ENCODE measurements at regions not wholly inside any gene's neighbourhood (a gene's known extent, or its start where the extent isn't known, plus 50 kb on each side); places are given as distances from the start of the nearest gene placed in this dataset.
"Not testable (repeated sequence)": the region's sequence is repeated elsewhere in the genome, so short reads cannot be mapped to it uniquely, and the experiment has no call there.

GRCh38 chr22:22352371-22352999 lies 107.9 kb downstream of the VPREB1 start:
- Mint-ChIP-seq H3K4me3 (no peak overlapping the region), H3K36me3 (ENCODE audit: insufficient read depth) (no peaks in the 10 kb centered on the region), H3K4me1 (ENCODE audit: low read depth in 2 of 2) (peaks cover 1 to 4% of the 10 kb centered on the region in 2 donors), H3K27me3 (peaks cover 66 to 87% of the 10 kb centered on the region in 2 donors), H3K9me3 (no peaks in the 10 kb centered on the region), H3K27ac (no peak overlapping the region)
- DNase-seq (no peak), ATAC-seq (replicated peaks) (no peak)

GRCh38 chr22:22355096-22355834 lies 110.7 kb downstream of the VPREB1 start:
- Mint-ChIP-seq H3K27ac (no peak overlapping the region), H3K27me3 (peaks cover 65 to 87% of the 10 kb centered on the region in 2 donors), H3K4me1 (ENCODE audit: low read depth in 2 of 2) (peaks cover 1 to 4% of the 10 kb centered on the region in 2 donors), H3K36me3 (ENCODE audit: insufficient read depth) (no peaks in the 10 kb centered on the region), H3K9me3 (no peaks in the 10 kb centered on the region), H3K4me3 (no peak overlapping the region)
- ATAC-seq (replicated peaks), result no peak
- DNase-seq, result no peak

DNA sequence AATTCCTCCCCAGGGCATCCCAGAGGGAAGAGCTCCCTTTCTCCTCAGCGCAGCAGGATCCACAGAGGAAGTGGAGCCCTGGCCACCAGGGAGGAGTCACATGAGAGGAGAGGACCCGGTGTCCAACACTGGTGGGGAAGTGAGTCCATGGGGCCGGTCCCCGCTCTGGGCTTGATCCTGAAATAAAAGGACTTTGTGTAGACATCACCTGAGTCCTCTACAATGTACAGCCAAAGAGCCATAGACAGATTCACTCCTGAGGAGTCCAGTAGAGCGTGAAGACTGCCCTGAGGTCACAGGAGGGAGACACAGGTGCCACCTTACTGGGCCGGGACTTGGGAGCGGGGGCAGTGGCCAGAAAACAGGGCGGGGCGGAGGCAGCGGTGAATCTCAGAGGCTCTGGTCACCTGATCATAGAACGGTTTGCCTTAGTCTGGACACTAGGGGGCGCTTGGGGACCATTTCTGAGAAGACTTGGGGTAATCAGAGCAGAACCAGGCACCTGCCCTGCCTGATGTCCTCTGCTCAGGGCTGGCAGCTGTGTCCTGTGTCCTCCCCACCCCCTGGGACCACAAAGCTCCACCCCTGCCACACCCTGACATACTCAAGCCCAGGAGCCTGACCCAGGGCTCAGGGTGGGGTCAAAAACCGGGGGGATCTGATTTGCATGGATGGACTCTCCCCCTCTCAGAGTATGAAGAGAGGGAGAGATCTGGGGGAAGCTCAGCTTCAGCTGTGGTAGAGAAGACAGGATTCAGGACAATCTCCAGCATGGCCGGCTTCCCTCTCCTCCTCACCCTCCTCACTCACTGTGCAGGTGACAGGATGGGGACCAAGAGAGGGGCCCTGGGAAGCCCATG lies 112.7 kb downstream of the VPREB1 start:
- H3K27me3 Mint-ChIP-seq, result peaks cover 67 to 81% of the 10 kb centered on the region in 2 donors

GRCh38 chr22:22358152-22358551 lies 113.6 kb downstream of the VPREB1 start:
- no peaks in the 10 kb centered on the region for H3K9me3 Mint-ChIP-seq
- peaks cover 70 to 82% of the 10 kb centered on the region in 2 donors for H3K27me3 Mint-ChIP-seq
- no peaks in the 10 kb centered on the region for H3K36me3 Mint-ChIP-seq (ENCODE audit: insufficient read depth)
- DNase-seq (no peak), ATAC-seq (replicated peaks) (no peak)
- peaks cover 1 to 4% of the 10 kb centered on the region in 2 donors for H3K4me1 Mint-ChIP-seq (ENCODE audit: low read depth in 2 of 2)
- no peak overlapping the region for H3K4me3 Mint-ChIP-seq
- H3K27ac Mint-ChIP-seq, result no peak overlapping the region

More for the DNA sequence above, 112.7 kb downstream of the VPREB1 start:
- ATAC-seq (replicated peaks) (peak; percentile 82), DNase-seq (peak; percentile 62 to 64 (median 64))
- no peaks in the 10 kb centered on the region for H3K9me3 Mint-ChIP-seq
- peaks cover 1 to 4% of the 10 kb centered on the region in 2 donors for H3K4me1 Mint-ChIP-seq (ENCODE audit: low read depth in 2 of 2)
- no peak overlapping the region for H3K4me3 Mint-ChIP-seq
- H3K27ac Mint-ChIP-seq, result no peak overlapping the region
- no peaks in the 10 kb centered on the region for H3K36me3 Mint-ChIP-seq (ENCODE audit: insufficient read depth)

- Mint-ChIP-seq H3K4me1 (ENCODE audit: low read depth in 2 of 2) (peaks cover 1 to 4% of the 10 kb centered on the region in 2 donors), H3K27me3 (peaks cover 70 to 82% of the 10 kb centered on the region in 2 donors), H3K4me3 (no peak overlapping the region), H3K27ac (no peak overlapping the region), H3K36me3 (ENCODE audit: insufficient read depth) (no peaks in the 10 kb centered on the region), H3K9me3 (no peaks in the 10 kb centered on the region)
- DNase-seq (no peak), ATAC-seq (replicated peaks) (no peak)
Measured at GRCh38 chr22:22358686-22359085, 114.1 kb downstream of the VPREB1 start.

- Mint-ChIP-seq H3K36me3 (ENCODE audit: insufficient read depth) (no peaks in the 10 kb centered on the region), H3K27me3 (peaks cover 72 to 82% of the 10 kb centered on the region in 2 donors), H3K4me1 (ENCODE audit: low read depth in 2 of 2) (peaks cover 1 to 4% of the 10 kb centered on the region in 2 donors), H3K27ac (no peak overlapping the region), H3K4me3 (no peak overlapping the region), H3K9me3 (no peaks in the 10 kb centered on the region)
- ATAC-seq (replicated peaks) (no peak), DNase-seq (no peak)
Measured at GRCh38 chr22:22359465-22359864, 114.9 kb downstream of the VPREB1 start.

DNA sequence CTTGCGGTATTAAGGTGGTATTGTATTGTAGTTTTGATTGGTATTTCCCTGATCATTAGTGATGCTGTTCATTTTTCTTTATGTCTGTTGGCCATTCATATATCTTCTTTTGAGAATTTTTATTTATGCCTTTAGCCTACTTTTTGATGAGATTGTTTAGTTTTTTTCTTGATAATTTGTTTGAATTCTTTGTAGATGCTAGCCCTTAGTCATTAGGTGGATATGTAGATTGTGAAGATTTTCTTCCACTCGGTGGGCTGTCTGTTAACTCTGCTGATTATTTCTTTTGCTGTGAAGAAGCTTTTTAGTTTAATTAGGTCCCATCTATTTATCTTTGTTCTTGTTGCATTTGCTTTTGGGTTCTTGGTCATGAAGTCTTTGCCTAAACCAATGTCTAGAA lies 115.4 kb downstream of the VPREB1 start:
- peaks cover 72 to 79% of the 10 kb centered on the region in 2 donors for H3K27me3 Mint-ChIP-seq
- DNase-seq (no peak), ATAC-seq (replicated peaks) (no peak)

DNA sequence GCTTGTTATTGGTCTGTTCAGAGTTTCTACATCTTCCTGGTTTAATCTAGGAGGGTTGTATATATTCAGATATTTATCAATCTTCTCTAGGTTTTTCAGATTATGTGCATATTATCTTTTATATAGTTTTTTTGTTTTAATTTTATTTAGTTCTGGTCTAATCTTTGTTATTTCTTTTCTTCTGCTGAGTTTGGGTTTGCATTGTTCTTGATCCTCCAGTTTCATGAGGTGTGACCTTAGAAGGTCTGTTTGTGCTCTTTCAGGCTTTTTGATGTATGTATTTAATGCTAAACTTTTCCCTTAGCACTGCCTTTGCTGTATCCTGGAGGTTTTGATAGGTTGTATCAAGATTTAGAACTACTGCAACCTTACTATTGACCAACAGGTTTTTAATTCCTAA lies 117.7 kb downstream of the VPREB1 start:
- Mint-ChIP-seq H3K4me1 (ENCODE audit: low read depth in 2 of 2) (no peaks in the 10 kb centered on the region), H3K36me3 (ENCODE audit: insufficient read depth) (no peaks in the 10 kb centered on the region), H3K27ac (no peak overlapping the region), H3K4me3 (no peak overlapping the region), H3K9me3 (no peaks in the 10 kb centered on the region), H3K27me3 (peaks cover 74 to 82% of the 10 kb centered on the region in 2 donors)
- DNase-seq, result no peak
- ATAC-seq (replicated peaks), result no peak

More for the DNA sequence above, 115.4 kb downstream of the VPREB1 start:
- Mint-ChIP-seq H3K4me3 (no peak overlapping the region), H3K9me3 (no peaks in the 10 kb centered on the region), H3K36me3 (ENCODE audit: insufficient read depth) (no peaks in the 10 kb centered on the region), H3K4me1 (ENCODE audit: low read depth in 2 of 2) (peaks cover 1 to 4% of the 10 kb centered on the region in 2 donors), H3K27ac (no peak overlapping the region)

DNA sequence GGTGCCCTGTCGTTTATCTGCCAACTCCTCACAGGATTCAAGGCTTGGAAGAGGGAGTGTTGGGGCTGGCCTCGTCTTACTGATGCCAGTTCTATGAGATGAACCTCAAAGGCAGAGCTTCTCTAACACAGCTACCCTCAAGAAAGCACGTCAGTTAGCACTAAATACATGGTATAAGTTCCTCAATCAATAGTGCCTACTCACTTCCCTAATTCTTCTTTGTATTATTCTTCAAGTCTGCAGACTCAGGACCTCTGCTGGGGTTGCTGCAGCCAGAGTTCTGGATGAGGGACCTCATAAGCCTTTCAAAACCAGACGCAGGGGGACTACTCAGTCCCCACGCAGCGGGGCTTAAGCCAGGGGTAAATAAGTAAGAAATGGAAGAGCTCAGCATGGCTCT lies 118.3 kb downstream of the VPREB1 start:
- H3K27ac Mint-ChIP-seq, result no peak overlapping the region
- no peaks in the 10 kb centered on the region for H3K4me1 Mint-ChIP-seq (ENCODE audit: low read depth in 2 of 2)
- no peak overlapping the region for H3K4me3 Mint-ChIP-seq
- no peaks in the 10 kb centered on the region for H3K9me3 Mint-ChIP-seq
- DNase-seq (no peak), ATAC-seq (replicated peaks) (no peak)
- no peaks in the 10 kb centered on the region for H3K36me3 Mint-ChIP-seq (ENCODE audit: insufficient read depth)
- peaks cover 73 to 75% of the 10 kb centered on the region in 2 donors for H3K27me3 Mint-ChIP-seq

DNA sequence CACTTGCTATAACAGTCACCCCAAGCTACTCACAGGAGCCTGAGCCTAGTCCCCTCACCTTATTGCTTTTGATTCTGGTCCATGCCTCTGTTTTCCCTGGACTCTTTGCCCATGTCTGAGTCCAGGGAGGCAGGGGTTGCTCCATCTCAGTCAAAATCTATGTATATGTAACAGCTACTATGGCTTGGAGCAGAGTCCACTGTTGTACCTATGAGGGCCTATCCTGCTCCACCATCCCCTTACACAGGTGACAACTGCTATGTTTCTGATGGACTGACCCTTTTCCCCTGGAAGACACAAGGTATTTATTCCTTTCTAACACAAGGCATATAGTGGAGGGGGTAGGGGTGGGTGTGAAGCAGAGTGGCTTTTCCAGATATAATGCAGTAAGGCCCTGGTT lies 119.6 kb downstream of the VPREB1 start:
- peaks cover 66% of the 10 kb centered on the region in 2 donors for H3K27me3 Mint-ChIP-seq
- ATAC-seq (replicated peaks), result no peak
- H3K27ac Mint-ChIP-seq, result no peak overlapping the region
- no peaks in the 10 kb centered on the region for H3K36me3 Mint-ChIP-seq (ENCODE audit: insufficient read depth)
- no peaks in the 10 kb centered on the region for H3K9me3 Mint-ChIP-seq
- H3K4me3 Mint-ChIP-seq, result no peak overlapping the region
- no peak for DNase-seq
- H3K4me1 Mint-ChIP-seq (ENCODE audit: low read depth in 2 of 2), result no peaks in the 10 kb centered on the region

- Mint-ChIP-seq H3K36me3 (ENCODE audit: insufficient read depth) (no peaks in the 10 kb centered on the region), H3K4me1 (ENCODE audit: low read depth in 2 of 2) (no peaks in the 10 kb centered on the region), H3K27ac (no peak overlapping the region), H3K9me3 (no peaks in the 10 kb centered on the region), H3K27me3 (peaks cover 51 to 65% of the 10 kb centered on the region in 2 donors), H3K4me3 (no peak overlapping the region)
- DNase-seq, result no peak
- ATAC-seq (replicated peaks), result no peak
Measured at GRCh38 chr22:22366537-22366936, 122.0 kb downstream of the VPREB1 start.

DNA sequence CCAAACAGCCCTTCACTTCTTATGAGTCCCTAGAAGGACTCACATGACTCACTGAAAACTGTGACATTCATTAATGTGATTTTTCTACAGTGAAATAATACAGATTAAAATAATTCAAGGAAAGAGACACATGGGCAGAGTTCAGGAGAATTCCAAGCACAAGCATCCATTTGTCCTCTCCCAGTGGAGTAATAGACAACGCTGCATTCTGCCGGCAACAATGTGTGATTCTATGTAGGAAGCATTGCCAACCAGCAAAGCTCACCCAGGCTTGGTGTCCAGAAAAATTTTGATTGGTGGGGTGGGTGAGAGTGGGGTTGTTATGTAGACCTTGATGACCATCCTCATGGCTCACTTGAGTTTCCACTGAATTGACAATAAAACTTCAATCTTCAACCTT lies 123.9 kb downstream of the VPREB1 start:
- Mint-ChIP-seq H3K27ac (no peak overlapping the region), H3K9me3 (no peaks in the 10 kb centered on the region), H3K36me3 (ENCODE audit: insufficient read depth) (no peaks in the 10 kb centered on the region), H3K27me3 (peaks cover 46 to 68% of the 10 kb centered on the region in 2 donors), H3K4me1 (ENCODE audit: low read depth in 2 of 2) (no peaks in the 10 kb centered on the region), H3K4me3 (no peak overlapping the region)
- no peak for ATAC-seq (replicated peaks)
- no peak for DNase-seq

DNA sequence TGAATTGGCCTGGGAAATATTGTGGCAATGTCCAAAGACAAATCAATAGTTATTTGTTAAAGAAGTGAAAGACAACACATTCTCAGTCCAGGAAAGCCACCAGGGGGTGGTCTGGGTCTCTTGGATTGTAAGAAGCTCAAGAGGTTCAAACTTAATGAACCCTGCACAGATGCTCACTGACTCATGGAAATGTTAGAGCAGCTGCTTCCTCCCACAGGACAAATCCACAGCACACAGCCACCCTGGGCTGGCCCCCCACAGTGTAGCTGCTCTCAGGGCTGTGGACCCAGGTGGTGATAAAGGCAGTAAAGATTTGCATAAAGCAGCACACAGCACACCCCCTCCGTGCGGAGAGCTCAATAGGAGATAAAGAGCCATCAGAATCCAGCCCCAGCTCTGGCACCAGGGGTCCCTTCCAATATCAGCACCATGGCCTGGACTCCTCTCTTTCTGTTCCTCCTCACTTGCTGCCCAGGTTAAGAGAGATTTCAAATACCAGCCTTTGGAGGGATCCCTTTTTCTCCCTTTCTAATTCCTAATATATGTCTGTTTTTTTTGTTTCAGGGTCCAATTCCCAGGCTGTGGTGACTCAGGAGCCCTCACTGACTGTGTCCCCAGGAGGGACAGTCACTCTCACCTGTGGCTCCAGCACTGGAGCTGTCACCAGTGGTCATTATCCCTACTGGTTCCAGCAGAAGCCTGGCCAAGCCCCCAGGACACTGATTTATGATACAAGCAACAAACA lies 124.8 kb downstream of the VPREB1 start:
- not testable (repeated sequence) for H3K4me3 Mint-ChIP-seq; H3K9me3 Mint-ChIP-seq; H3K36me3 Mint-ChIP-seq (ENCODE audit: insufficient read depth); H3K27ac Mint-ChIP-seq; DNase-seq; H3K4me1 Mint-ChIP-seq (ENCODE audit: low read depth in 2 of 2)
- H3K27me3 Mint-ChIP-seq, result peaks cover 46 to 68% of the 10 kb centered on the region in 2 donors
- ATAC-seq (replicated peaks), result peak; percentile 39

All from effector memory CD8-positive, alpha-beta T cell (primary cell).